A673 (cell line): ENCODE measurements at regions not wholly inside any gene's neighbourhood (a gene's known extent, or its start where the extent isn't known, plus 50 kb on each side); places are given as distances from the start of the nearest gene placed in this dataset.
"Not testable (repeated sequence)": the region's sequence is repeated elsewhere in the genome, so short reads cannot be mapped to it uniquely, and the experiment has no call there.

Experiments
- EZH2 ChIP-seq: fragments of 200-600 bp; sonication (generic); IDR thresholded peaks from 2 replicates; pipeline ENCODE4 v1.6.1; 2017; ENCODE audit warnings: borderline replicate concordance, low read depth, mild to moderate bottlenecking, mixed read lengths, antibody characterized with exemption, low read length; ENCODE audit not compliant: poor library complexity, severe bottlenecking
- TF ChIP-seq, protein P1 (sequence below): fragments of 300-800, 200-600 bp; sonication (generic); conservative IDR thresholded peaks from 2 replicates; pipeline ENCODE4 v1.5.1; 2017; ENCODE audit warnings: low read depth, mild to moderate bottlenecking, antibody characterized with exemption, low read length, moderate library complexity, mixed read lengths

DNA sequence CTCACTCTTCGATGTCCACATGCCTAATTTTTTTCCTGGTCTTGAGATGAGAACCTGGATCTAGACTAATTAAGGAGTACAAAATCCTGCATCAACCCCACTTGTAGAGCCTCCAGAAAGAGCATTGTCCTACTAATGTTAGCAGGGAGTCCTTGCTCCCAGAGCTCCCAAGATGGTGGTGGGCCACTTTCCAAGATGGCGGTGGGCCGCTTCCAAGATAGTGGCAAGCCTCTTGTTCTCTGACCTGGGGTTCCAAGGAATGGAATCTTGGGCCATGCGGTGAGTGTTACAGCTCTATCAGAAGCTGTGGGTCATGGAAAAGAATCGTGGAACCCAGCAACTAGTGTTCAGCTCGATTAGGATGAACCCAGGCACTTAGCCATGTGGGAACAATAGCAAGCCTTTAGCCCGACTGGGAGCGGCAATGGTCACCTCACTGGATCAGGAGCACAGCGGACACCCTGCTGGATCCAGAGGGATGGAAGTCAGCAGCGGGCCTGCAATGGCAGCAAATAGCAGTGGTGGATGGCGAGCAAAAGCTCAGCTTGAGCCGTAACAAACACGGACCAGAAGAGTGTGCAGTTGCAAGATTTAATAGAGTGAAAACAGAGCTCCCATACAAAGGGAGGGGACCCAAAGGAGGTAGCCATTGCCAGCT, 1997.5 kb upstream of the RAG2 start:
- TF ChIP-seq, protein P1, sequence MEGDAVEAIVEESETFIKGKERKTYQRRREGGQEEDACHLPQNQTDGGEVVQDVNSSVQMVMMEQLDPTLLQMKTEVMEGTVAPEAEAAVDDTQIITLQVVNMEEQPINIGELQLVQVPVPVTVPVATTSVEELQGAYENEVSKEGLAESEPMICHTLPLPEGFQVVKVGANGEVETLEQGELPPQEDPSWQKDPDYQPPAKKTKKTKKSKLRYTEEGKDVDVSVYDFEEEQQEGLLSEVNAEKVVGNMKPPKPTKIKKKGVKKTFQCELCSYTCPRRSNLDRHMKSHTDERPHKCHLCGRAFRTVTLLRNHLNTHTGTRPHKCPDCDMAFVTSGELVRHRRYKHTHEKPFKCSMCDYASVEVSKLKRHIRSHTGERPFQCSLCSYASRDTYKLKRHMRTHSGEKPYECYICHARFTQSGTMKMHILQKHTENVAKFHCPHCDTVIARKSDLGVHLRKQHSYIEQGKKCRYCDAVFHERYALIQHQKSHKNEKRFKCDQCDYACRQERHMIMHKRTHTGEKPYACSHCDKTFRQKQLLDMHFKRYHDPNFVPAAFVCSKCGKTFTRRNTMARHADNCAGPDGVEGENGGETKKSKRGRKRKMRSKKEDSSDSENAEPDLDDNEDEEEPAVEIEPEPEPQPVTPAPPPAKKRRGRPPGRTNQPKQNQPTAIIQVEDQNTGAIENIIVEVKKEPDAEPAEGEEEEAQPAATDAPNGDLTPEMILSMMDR = not testable (repeated sequence)
- not testable (repeated sequence) for TF ChIP-seq EZH2
